ENCODE measurements at regions not wholly inside any gene's neighbourhood (a gene's known extent, or its start where the extent isn't known, plus 50 kb on each side); places are given as distances from the start of the nearest gene placed in this dataset.
"Not testable (repeated sequence)": the region's sequence is repeated elsewhere in the genome, so short reads cannot be mapped to it uniquely, and the experiment has no call there.

DNA sequence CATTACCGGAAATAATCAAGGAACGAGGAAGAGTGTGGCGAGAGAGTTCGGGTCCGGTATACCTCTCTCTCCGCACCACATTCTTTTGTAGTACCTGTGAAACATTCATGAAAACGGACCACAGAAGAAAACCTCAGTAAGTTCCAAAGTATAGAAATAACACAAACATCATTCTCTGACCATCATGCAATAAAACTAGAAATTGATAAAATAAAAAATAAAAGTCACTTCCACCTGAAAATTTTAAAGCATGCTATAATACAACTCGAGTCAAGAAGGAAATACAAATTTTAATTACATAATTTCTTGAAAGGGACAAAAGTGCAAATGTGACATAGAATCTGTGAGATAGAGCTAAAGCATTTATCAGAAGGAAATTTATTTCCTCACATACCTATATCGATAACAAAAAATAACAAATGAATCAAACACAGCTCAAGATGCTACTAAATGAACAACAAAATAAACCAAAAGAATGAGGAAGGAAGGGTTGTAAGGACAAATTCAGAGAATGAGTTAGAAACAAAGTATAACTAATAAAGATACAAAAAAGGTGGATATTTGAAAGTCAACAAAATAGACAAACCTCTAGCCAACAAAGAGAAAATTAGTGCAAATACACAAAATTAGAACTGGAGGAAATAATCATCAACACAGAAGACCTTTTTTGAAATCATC lies 84.2 kb downstream of the TRIM27 start:
- intact Hi-C loops (cut with DNase I): loop anchor here (5.0 kb wide), 1 partner anchor 178 kb away; no protein-coding TSS in a partner anchor
- H3K4me1 ChIP-seq: peaks cover 9% of the 10 kb centered on the region
- peak overlapping the region; percentile 74 for H3K4me3 ChIP-seq
- TF ChIP-seq CTCF (IDR thresholded peaks at IDR 0.05): no peak
- no peaks in the 10 kb centered on the region for H3K9me3 ChIP-seq
- DNase-seq (no peak), ATAC-seq (no peak)
- H3K27ac ChIP-seq: no peak overlapping the region
- H3K27me3 ChIP-seq (ENCODE audit: low read depth): peaks cover 25% of the 10 kb centered on the region
- no peaks in the 10 kb centered on the region for H3K36me3 ChIP-seq

DNA sequence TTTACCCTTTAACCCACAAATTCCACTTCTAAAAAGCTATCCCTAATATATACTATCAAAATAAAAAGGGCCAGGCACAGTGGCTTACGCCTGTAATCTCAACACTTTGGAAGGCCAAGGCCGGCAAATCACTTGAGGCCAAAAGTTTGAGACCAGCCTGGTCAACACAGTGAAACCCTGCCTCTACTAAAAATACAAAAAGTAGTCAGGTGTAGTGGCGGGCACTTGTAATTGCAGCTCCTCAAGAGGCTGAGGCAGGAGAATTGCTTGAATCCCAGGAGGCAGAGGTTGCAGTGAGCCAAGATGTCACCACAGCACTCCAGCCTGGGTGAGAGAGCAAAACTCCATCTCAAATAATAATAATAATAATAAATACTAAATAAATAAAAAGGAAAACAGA lies 82.5 kb downstream of the TRIM27 start:
- Histone ChIP-seq H3K27ac (no peak overlapping the region), H3K9me3 (no peaks in the 10 kb centered on the region), H3K27me3 (ENCODE audit: low read depth) (peaks cover 29% of the 10 kb centered on the region), H3K4me1 (peaks cover 9% of the 10 kb centered on the region), H3K36me3 (no peaks in the 10 kb centered on the region), H3K4me3 (no peak overlapping the region)
- intact Hi-C loops (cut with DNase I): no loop called here
- no peak for TF ChIP-seq CTCF (IDR thresholded peaks at IDR 0.05)
- ATAC-seq (no peak), DNase-seq (no peak)

GRCh38 chr6:28848756-28849155 lies 75.0 kb downstream of the TRIM27 start:
- H3K4me3 ChIP-seq; H3K36me3 ChIP-seq; intact Hi-C loops (cut with DNase I); DNase-seq; ATAC-seq; H3K27ac ChIP-seq; H3K4me1 ChIP-seq; H3K9me3 ChIP-seq: not testable (repeated sequence)
- peaks cover 18% of the 10 kb centered on the region for H3K27me3 ChIP-seq (ENCODE audit: low read depth)

Measured in lower lobe of right lung (tissue), 2 donors.